Activated naive CD4-positive, alpha-beta T cell treated with anti-CD3 and anti-CD28 coated beads, Interleukin-2, amount 50 U/mL, for 16 hours (primary cell): ENCODE measurements at regions not wholly inside any gene's neighbourhood (a gene's known extent, or its start where the extent isn't known, plus 50 kb on each side); places are given as distances from the start of the nearest gene placed in this dataset.
"Not testable (repeated sequence)": the region's sequence is repeated elsewhere in the genome, so short reads cannot be mapped to it uniquely, and the experiment has no call there.

Source experiments
- DNase-seq: peaks from one replicate; pipeline ENCODE4 v3.0.0-alpha.2; 2020

DNA sequence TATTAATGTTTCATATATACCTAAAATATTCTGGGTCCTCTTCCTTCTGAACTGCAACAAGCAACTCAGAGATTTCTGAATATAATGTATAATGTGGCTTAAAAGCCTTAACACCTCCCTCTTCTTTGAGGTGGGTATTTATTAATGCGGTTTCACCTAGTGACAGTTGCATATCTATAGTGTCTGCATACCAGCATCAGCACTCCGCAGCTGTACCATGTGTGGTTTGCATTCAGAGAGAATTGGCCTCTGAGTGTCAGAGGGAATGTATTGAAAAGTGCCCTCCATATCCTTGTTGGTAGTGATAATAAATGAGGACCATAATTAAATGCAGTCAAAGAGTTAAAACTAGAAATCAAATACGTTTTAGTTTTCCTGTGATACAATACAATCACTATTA is 256.6 kb upstream of the ARRDC3 start:
- DNase-seq = no peak

DNA sequence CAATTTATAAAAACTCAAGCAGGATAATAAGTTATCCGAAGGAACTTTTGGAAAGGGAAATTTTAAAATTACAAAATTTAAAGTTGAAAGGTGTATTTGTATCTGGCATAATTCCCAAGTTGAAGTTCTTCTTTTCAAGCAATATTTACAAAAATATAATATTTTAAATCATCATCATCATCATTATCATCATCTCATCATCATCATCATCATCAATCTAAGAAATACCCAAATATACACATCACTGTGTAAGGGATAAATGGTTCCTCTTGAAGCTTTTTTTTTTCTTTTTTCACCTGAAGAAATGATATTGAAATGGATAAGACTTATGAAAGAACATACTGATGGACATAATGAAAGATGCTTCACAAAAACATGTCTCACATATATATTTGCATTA is 254.9 kb upstream of the ARRDC3 start:
- DNase-seq = no peak

GRCh38 chr5:91635950-91636734 is 253.0 kb upstream of the ARRDC3 start:
- DNase-seq = no peak

DNA sequence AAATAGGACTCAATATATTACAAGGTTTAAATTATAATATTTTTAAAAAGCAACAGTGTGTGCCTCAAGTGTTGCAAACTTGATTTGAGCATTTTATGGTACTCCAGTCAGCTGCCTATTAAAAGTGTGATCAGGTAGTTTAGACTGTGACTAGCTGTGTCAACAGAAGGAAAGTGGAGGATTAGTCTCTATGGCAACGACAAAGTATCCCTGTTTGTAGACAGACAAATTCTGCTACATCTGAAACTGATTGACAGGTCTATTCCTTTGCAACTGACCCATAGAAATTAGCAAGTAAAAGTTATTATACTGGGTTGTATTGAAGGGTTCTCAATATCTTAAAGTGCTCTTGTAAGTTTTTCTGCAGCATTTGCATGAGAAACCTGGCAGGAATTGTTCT is 249.8 kb upstream of the ARRDC3 start:
- DNase-seq = no peak

- no peak for DNase-seq
Measured at GRCh38 chr5:91611746-91612145, 228.6 kb upstream of the ARRDC3 start.

GRCh38 chr5:91607675-91608074 is 224.6 kb upstream of the ARRDC3 start:
- DNase-seq = no peak

DNA sequence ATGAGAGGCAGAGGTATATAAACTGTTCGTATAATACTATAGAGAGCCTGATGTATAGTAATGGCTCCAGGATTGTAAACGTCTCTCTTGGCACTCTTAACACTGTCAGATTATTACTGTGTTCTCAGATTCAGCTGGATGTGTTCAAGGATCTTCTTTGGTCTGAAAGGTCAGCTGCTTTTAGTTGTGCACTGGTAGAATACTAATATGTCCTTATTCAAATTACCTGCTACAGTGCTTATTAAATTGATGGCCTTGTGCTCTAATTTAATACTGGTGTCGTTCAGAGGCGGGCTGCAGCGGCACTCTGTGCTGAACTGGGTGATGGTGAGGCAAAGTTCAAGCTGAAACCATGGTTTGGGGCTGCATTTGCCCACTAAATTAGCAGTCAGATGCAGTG is 216.7 kb upstream of the ARRDC3 start:
- no peak for DNase-seq

DNA sequence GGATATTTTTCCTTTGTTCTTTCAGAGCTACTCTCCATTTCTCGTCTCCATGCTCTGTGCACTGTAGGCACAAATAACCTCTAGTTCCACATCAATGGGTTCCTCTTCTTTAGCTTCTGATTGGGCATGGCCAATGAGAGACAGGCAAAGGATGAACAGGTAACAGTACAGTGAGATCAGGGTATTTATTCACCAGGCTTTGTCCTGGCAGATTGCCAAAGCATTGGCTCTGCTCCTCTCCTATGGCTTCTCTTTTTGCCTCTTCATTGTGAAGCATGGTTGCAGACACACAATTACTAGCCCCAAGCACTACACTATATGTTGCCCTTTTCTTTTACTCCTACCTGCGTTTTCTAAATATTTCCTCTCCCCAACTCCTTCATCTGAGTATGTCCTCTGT is 215.1 kb upstream of the ARRDC3 start:
- no peak for DNase-seq

DNA sequence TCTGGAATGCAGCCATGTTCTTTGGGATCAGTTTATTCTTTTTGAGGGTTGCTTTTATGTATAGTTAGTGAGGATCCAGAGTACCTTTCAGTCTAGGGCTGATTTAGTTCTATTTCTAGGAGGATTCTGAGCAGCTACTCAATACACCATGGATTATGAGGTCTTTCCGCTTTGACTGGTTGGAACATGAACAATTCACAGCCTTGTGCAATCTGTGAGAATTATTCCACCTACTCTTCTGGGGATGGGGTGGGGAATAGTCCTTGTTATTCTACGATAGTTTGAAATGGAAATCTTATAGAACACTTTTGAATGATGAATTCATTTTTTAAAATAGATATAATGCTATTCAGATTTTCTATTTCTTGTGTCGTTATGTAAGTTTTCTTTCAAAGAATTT is 212.3 kb upstream of the ARRDC3 start:
- no peak for DNase-seq

DNA sequence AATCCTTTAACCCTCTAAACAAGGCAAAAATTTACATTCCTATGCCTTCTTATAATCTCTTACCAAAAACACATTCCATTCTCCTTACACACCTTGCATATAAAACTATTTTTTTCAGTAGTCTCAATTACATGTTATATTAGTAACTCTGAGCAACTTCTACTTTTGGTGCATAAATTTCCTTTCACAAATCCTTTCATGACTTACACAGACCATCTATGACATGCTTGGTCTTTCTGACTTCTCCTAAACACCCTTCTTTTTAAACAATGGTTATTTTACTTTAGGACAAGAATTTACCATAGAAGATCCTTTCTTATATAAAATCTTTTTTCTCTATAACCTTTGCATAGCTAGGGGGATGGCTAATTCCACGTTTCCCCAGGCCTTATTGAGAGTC is 208.0 kb upstream of the ARRDC3 start:
- no peak for DNase-seq

DNA sequence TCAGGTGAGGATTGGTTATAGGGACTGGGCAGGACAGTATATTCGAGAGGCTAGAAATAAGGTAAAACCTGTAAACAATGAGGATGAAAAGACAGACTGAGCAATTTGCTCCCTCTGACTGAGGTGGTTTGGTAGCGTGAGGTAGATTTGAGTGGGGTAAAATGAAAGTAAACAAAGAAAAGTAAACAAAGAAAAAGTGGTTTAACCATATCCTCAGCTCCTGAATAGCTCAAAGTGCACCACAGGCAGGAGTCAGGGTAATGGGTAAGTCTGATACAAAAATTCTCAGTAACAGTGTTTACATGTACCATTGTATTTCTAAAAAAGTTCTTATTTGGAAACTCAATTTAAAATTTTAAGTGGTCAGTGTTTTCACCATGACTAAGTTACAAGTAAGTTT is 203.1 kb upstream of the ARRDC3 start:
- no peak for DNase-seq

DNA sequence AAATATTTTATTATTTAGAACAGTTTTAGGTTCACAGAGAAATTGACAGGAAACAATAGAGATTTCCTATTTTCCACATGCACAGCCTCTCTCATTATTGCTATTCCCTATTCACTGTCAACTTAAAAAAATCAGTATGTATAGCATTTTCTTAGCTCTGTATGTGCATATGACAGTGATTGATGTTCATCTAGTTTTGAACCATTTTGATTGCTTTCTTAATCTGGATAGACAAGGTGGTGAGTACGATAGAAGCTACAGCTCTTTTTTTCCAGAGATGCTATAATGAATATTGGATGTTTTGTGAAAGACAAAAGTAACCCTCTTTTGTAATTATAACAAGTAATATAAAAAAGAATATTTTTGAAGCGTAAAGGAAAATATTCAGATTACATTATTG is 201.2 kb upstream of the ARRDC3 start:
- DNase-seq = no peak

GRCh38 chr5:91566012-91566411 is 182.9 kb upstream of the ARRDC3 start:
- not testable (repeated sequence) for DNase-seq

DNA sequence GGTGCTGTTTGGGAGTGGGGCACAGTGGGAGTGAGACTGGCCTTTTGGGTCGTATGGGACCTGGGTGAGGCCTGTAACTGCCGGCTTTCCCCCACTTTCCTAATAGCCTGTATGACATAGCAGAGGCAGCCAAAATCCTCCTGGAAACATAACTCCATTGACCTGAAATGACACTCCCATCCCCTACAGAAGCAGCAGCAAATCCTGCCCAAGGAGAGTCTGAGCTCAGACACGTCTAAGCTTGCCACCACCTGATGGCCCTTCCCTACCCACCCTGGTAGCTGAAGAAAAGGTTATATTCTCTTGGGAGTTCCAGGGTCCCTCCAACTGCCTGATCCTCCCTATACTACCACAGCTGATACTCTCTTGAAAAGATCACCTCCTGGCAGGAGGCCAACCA is 179.8 kb upstream of the ARRDC3 start:
- DNase-seq = no peak

GRCh38 chr5:91541696-91542095 is 158.6 kb upstream of the ARRDC3 start:
- no peak for DNase-seq

DNA sequence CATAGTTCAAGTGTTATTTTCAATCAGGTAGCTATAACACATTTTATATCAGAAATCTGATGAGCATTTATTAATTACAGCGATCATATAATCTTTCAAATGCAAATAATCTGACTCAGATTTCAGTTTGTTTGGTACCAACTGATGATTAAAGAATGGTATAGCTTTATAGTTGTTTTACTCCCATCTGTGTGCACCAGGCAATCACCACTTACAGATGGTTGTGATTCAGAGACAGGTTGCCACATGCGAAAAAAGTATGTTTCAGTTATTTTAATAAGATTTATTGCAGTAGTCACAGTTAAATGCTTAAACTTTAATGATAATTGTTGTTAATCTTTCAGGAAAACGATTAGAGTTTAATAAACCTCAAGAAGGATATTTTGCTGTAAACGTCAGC is 155.1 kb upstream of the ARRDC3 start:
- DNase-seq = no peak

GRCh38 chr5:91535499-91535898 is 152.4 kb upstream of the ARRDC3 start:
- no peak for DNase-seq

DNA sequence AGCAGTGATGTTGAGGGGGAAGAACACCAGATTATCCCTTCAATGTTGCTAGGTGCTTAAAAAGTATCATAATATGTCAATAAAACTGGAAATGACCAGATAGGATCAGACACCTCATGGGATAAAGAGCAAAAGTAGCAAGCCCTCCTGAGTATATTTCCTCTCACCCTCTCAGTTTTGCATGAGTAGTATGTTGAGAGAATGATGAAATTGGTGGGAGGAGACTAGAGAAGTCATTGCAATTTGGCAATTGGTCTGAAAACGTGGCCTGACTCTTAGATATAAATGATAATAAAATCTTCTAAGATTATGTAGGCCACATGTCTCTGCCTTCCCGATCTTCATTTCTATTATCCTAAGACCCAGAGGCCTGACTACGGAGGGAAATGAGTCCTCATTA is 151.2 kb upstream of the ARRDC3 start:
- no peak for DNase-seq

- no peak for DNase-seq
Measured at GRCh38 chr5:91532779-91533178, 149.7 kb upstream of the ARRDC3 start.

DNA sequence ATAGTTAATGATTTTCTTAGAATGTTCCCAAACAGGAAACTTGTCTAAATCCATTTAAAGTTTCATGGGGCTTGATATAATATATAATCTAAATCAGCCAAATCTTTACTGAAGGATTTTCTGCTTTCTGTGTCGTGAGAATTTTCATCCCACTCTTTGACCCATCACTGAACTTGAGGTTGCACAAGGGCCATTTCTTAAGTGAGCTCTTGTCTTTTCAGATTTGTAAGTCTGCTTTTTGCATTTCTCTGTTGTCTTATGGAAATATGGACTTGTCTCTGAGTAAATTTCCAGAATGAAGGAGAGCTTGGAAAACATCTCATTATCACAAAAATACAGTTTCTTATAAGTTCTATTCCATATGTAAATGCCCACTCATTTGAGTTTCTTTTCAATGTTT is 149.2 kb upstream of the ARRDC3 start:
- no peak for DNase-seq

GRCh38 chr5:91528831-91529230 is 145.7 kb upstream of the ARRDC3 start:
- DNase-seq = no peak

- no peak for DNase-seq
Measured at GRCh38 chr5:91521785-91522184, 138.7 kb upstream of the ARRDC3 start.

DNA sequence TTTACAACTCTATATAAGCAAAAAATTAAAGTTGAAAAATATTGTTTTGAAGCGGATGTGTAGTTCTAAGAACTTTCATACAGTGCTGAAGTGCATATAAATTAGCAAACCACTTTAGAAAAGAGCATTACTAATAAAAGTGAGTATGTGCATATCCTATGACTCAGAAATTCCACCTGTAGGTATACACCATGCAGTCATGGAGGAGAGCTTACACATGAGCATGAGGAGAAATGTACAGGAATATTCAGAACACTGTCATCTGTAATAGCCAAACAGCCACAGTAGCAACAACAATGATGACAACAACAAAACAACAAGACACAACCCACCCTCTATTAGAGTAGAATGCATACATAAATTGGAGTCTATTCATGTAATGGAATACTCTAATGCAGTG is 138.2 kb upstream of the ARRDC3 start:
- no peak for DNase-seq

DNA sequence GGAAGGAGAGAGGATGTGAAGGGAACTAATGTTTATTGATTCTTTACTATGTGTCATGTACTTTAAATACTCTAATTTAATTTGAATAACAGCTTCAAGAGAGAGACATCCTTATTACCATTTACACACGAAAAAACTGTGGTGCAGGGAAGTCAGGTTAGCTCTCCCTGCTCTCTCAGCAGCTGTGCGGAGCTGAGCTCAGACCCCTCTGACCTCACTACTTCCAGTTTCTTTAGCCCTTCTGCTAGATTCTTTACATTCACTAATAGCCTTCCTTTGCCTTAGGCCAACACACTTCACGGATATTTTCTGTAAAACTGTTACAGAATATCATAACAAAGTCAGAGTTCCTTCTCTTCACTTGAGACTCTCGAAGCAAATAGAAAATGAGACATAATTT is 131.3 kb upstream of the ARRDC3 start:
- no peak for DNase-seq

DNA sequence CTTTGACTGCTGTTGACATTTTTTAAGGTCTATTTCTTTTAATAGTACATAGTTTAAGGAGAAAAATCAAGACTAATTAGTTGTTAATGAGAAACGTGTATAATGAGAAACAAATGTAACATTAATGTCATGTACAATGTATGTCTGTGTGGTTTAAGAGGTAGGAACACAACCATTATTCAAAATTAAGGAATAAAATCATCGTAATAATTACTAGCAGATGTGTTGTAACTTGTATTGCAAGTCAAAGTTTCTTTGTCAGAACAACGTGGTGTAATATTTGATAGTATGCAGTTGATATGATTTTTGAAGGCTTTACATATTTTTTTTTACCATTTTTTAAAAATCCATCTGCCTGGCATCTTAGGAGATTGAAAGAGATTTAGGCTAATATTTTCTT is 120.2 kb upstream of the ARRDC3 start:
- DNase-seq = no peak

GRCh38 chr5:91500758-91501157 is 117.6 kb upstream of the ARRDC3 start:
- DNase-seq = no peak
